Activated T-cell treated with anti-CD3 and anti-CD28 coated beads, Interleukin-2, amount 50 U/mL, for 24 hours (primary cell): ENCODE measurements at regions not wholly inside any gene's neighbourhood (a gene's known extent, or its start where the extent isn't known, plus 50 kb on each side); places are given as distances from the start of the nearest gene placed in this dataset.

Experiments used
- DNase-seq: peaks from one replicate; pipeline ENCODE4 v3.0.0-alpha.2; 2020
- H3K27ac Mint-ChIP-seq: 2 replicates; pipeline ENCODE4 v1.8.0; 2020; ENCODE audit warnings: mild to moderate bottlenecking, mixed read lengths
- H3K27me3 Mint-ChIP-seq: 2 replicates; pipeline ENCODE4 v1.8.0; 2020; ENCODE audit warnings: mixed read lengths
- H3K36me3 Mint-ChIP-seq: 2 replicates; pipeline ENCODE4 v1.8.0; 2020; ENCODE audit warnings: low read depth, mixed read lengths
- H3K4me1 Mint-ChIP-seq: 2 replicates; pipeline ENCODE4 v1.8.0; 2020; ENCODE audit warnings: low read depth, mixed read lengths
- H3K4me3 Mint-ChIP-seq: 2 replicates; pipeline ENCODE4 v1.8.0; 2020; ENCODE audit warnings: mild to moderate bottlenecking, moderate library complexity, mixed read lengths
- H3K9me3 Mint-ChIP-seq: 2 replicates; pipeline ENCODE4 v1.8.0; 2020; ENCODE audit warnings: mixed read lengths

DNA sequence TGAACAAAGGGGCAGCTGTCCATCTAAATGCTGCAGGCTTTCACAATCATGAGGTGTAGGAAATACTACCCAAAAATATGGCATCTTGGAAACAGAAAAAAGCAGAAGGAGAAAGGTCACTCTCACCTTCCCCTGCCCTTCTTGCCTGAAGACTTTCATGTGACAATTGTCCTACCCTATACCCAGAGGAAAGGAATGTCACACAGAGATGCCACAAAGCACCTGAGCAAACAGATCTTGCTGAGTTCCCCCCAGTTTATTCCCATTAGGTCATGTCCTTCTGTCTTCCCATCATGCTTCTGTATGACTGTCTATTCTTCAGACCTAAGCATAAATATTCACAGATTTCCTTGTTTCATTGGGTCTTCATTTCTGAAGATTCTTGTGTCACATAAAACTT, 95.5 kb upstream of the KCNK12 start:
- DNase-seq: no peak
- Mint-ChIP-seq H3K4me1 (no peaks in the 10 kb centered on the region), H3K4me3 (no peak overlapping the region), H3K27me3 (no peaks in the 10 kb centered on the region), H3K27ac (no peak overlapping the region), H3K36me3 (no peaks in the 10 kb centered on the region), H3K9me3 (no peaks in the 10 kb centered on the region)

DNA sequence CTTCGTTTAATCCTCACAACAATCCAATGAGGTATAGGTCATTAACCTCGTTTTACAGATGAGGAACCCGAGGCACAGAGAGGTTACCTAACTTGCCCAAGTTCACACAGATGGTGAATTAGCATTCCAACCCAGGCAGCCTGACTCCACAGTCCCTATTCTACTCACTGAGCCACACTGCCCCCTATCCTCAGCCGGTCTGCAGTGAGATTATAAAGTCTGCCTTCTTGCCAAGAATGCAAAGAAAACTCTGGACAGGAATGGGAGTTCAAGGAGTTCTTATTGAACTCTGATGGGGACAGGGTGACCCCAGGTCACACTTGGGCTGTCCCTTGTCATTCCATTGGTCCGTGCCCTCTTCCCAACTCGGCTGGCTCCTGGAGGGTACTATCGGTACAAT, 94.0 kb upstream of the KCNK12 start:
- Mint-ChIP-seq H3K27ac (no peak overlapping the region), H3K36me3 (no peaks in the 10 kb centered on the region), H3K4me1 (no peaks in the 10 kb centered on the region), H3K4me3 (no peak overlapping the region), H3K9me3 (no peaks in the 10 kb centered on the region), H3K27me3 (no peaks in the 10 kb centered on the region)
- DNase-seq: no peak

DNA sequence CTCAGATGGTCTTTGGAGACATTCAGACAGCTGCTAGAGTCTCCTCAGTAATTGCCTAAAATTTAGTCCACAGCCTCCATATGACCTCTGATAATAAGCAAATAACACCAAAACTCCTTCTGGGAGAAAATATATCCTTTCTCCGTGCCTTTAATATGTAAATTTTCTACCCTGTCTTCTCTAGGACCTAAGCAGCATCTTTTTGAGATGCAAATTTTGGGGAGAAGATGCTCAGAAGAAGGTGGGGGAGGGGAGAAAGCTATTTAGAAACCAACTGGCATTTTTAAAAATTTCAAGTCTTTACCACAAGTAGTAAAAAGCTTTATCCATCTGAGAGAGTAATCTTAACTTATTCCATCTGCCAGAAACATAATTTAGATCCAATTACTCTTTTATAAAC, 91.8 kb upstream of the KCNK12 start:
- Mint-ChIP-seq H3K4me3 (no peak overlapping the region), H3K27ac (no peak overlapping the region), H3K4me1 (no peaks in the 10 kb centered on the region), H3K27me3 (no peaks in the 10 kb centered on the region), H3K9me3 (no peaks in the 10 kb centered on the region), H3K36me3 (no peaks in the 10 kb centered on the region)
- DNase-seq: no peak

DNA sequence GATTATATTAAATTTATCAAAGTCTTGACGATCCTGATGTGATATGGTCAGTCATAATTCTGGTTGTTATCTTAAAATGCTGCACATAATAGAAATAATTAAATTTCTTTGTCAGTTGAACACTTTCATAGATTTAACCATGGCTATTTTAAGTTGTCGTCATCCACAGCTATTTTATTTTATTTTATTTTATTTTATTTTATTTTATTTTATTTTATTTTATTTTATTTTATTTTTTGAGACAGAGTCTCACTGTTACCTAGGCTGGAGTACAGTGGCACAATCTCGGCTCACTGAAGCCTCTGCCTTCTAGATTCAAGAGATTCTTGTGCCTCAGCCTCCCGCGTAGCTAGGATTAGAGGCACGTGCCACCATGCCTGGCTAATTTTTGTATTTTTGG, 90.5 kb upstream of the KCNK12 start:
- DNase-seq: no peak
- Mint-ChIP-seq H3K9me3 (no peaks in the 10 kb centered on the region), H3K4me1 (no peaks in the 10 kb centered on the region), H3K36me3 (no peaks in the 10 kb centered on the region), H3K4me3 (no peak overlapping the region), H3K27me3 (no peaks in the 10 kb centered on the region), H3K27ac (no peak overlapping the region)

DNA sequence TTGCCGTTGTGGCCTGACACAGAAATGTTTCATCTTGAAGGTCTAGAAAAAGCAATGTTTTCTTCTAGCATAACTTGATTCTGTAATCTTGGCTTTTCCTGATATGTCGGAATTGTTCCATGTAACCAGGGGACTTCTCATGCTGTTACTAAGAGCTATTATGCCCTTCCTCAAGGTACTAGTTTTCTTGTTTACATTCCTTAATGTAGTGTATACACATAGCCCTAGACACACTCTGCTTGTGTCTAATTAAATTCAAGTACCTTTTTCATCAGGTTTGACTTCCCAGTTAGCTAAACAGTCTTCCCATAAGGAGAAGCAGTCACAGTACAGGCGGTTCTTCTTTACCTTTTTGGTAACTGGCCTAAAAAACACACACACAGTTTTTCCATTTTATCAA, 89.4 kb upstream of the KCNK12 start:
- Mint-ChIP-seq H3K36me3 (no peaks in the 10 kb centered on the region), H3K4me3 (no peak overlapping the region), H3K4me1 (no peaks in the 10 kb centered on the region), H3K27ac (no peak overlapping the region), H3K27me3 (no peaks in the 10 kb centered on the region), H3K9me3 (no peaks in the 10 kb centered on the region)
- no peak for DNase-seq

DNA sequence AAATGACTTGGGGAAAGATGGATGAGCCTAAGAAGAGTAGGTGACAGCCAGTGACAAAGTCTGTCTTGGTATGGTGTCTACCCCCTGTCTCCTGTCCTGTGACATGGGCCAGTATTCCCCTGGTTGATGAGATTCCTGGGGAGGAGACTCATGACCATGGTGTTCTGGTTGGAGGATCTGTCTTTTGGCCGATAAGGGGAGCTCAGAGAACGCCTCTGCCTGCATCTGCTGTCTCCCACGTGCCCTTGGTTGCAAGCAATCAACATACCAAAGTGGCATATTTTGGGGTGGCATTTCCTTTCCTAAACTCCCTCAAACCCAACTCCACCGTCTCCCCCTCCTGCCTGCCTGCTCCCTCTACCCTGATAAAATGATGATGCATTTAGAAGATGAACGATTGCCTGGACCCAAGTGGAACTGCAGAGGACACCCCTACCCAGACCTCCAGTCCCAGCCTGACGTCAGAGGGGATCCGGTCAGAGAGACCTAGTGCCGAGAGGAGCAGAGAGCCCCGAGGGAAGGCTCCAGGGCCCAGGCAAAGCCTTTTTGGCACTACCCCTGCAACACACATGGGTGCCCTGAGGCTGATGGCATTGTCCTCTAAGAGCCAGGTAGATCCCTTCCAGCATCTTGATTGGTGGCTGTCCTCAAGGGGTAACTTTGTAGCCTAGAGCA, 88.0 kb upstream of the KCNK12 start:
- no peak for DNase-seq
- Mint-ChIP-seq H3K9me3 (no peaks in the 10 kb centered on the region), H3K27me3 (no peaks in the 10 kb centered on the region), H3K4me1 (no peaks in the 10 kb centered on the region), H3K27ac (no peak overlapping the region), H3K36me3 (no peaks in the 10 kb centered on the region), H3K4me3 (no peak overlapping the region)

DNA sequence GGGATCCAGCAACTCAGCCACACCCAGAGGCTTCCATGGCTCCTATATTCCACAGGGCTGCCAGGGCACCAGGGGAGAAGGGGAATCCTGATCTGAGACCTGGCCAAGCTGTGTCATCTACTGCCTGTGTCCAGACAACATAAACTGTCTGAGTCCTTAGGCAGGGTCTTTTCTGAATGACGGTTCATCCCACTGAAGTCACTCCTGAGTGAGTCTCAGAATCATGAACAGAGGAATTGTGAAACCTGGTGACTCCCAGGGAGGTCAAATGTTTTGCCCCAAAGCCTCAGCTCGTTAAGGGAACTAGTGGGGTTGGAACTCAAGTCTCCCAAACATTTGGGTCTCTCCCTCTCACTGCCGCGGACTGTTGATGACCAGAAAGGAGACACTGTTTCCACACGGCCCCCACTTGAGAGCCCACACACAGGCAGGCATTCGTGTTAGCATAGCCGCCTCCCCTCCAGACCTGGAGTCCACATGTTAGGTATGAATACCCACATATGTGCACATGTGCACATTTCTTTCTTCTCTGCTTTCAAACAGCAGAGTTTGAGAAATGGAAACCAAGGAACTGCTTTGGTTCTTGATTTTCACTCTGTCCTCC, 87.2 kb upstream of the KCNK12 start:
- H3K4me1 Mint-ChIP-seq: no peaks in the 10 kb centered on the region
- no peak overlapping the region for H3K4me3 Mint-ChIP-seq
- H3K36me3 Mint-ChIP-seq: no peaks in the 10 kb centered on the region
- H3K27me3 Mint-ChIP-seq: no peaks in the 10 kb centered on the region
- H3K9me3 Mint-ChIP-seq: no peaks in the 10 kb centered on the region
- DNase-seq: no peak
- no peak overlapping the region for H3K27ac Mint-ChIP-seq

DNA sequence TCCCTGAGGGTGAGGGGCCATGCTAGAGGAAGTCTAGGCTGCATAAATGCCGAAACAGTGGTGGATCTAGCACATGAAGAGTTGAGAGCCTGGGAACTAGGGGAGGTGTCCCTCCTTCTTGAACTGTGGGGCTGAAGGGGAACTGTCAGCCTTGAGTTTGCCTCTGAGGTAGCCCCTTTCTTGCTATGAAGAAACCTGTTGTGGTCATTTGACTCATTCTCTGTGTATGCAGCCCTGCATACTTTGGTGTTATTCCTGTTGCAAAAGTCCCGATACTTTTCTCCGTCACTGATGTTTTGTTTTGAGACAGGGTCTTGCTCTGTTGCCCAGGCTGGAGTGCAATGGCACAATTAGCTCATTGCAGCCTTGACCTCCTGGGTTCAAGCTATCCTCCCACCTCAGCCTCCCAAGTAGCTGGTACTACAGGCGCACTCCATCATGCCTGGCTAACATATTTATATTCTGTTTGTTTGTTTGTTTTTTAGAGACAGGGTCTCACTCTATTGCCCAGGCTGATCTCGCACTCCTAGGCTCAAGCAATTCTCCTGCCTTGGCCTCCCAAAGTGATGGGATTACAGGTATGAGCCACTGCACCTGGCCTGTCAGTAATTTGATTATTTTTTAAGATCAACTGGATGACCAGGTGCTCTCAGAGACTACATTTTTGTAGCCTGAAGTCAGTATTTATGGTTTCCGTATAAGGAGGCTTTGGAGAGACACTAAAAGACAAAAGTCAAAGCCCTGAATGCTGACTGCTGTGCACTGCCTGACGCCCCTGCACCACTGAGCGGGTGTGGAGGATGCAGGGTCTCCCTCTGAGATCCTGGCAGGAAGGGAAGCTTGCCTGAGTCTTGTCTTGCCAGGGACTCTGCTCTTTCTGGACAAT, 86.2 kb upstream of the KCNK12 start:
- Mint-ChIP-seq H3K4me1 (no peaks in the 10 kb centered on the region), H3K4me3 (no peak overlapping the region), H3K27me3 (peaks cover 3% of the 10 kb centered on the region), H3K36me3 (no peaks in the 10 kb centered on the region), H3K27ac (no peak overlapping the region), H3K9me3 (no peaks in the 10 kb centered on the region)
- no peak for DNase-seq

DNA sequence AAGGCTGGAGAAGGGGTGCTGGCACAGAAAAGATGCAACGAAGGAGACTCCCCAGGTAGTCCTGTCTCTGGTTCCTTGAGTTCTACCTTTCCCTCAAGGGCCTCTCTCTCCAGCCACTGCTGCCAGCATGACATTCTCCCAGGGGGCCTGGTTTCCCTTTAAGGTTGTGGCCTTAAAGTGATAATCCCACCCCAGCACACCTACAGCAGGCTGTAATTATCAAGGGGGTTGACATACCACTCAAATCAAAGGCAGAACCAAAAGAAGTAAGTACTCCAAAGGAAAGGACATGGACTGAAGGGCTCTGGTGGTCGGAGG, 84.7 kb upstream of the KCNK12 start:
- Mint-ChIP-seq H3K4me3 (no peak overlapping the region), H3K4me1 (no peaks in the 10 kb centered on the region)

DNA sequence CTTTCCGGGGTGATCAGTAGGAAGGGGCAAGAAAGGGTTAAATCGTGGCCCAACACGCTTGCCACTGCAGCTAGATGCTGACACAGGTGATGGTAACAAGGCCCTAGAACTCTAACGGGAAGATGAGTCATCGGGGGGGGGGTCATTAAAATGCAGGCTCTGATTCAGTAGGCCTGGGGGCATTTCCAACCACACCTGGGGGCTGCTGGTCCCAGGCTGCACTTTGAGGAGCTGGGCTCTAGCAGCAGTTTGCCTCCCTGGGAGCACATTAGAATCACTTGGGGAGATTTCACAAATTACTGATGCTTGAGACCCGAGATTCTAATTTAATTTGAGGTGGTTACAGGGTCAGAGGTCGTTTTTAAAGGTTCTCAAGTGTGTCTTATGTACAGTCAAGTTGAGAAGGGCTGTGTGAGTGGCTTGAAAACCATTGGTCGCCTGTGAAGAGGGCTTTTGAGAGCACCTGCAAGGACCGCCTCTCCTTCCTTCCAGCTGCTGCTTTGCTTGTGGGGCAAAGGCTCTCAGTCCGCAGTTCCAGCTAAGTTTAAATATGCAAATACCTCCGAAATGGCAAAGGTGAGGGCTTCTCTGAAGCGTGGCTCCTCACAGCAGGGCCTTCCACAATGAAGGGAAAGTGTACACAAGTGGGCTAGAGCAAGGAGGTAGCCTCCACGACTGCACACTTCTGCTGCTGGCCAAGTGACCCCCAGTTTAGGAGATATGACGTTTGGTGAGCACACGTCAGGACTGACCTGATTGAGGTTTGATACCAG, 84.2 kb upstream of the KCNK12 start:
- Mint-ChIP-seq H3K36me3 (no peaks in the 10 kb centered on the region), H3K27me3 (peaks cover 3% of the 10 kb centered on the region), H3K9me3 (no peaks in the 10 kb centered on the region), H3K4me3 (no peak overlapping the region), H3K4me1 (no peaks in the 10 kb centered on the region), H3K27ac (no peak overlapping the region)
- no peak for DNase-seq

More for the DNA sequence above, 84.7 kb upstream of the KCNK12 start:
- no peaks in the 10 kb centered on the region for H3K9me3 Mint-ChIP-seq
- H3K27me3 Mint-ChIP-seq: peaks cover 3% of the 10 kb centered on the region
- no peak for DNase-seq
- H3K27ac Mint-ChIP-seq: no peak overlapping the region
- H3K36me3 Mint-ChIP-seq: no peaks in the 10 kb centered on the region

DNA sequence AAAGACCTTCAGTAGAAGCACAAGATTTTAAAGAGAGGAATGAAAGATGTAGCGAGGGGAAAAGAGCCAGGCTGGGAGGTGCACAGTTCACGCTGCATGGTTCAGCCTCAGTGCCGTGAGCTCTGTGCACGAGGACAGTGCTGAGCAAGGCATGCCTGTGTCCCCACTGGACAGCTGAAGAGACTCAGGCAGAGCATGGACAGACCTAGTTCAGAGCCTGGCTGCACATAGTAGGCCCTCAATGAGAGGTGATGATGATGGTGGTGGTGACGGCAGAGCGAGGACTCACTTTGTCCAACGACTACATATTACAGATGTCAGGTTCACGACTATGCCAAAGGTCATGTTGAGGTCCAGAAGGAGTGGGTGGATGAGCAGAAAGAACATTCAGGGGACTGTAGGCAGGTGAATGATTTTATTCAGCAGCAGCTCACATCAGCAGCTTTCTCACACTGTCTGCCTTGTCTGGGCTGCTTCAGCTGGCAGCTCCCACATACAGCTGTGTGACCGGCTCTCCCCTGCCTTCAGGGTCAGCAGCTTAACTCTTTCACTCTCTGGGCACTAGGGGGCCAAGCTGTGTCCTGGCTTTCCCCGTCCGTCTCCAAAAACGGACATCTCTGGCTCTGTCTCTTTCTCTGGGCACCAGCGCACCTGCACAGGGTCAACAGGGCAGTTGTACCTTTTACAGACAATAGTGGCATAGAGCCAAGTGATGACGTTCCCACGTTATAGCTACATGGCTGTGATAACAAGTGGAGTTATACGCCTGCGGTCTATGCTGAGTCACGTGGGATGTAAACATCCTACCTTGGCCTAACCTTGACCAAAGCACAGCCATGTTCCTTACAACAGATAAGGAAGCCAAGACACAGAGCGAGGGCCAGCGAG, 83.4 kb upstream of the KCNK12 start:
- no peaks in the 10 kb centered on the region for H3K4me1 Mint-ChIP-seq
- no peak overlapping the region for H3K4me3 Mint-ChIP-seq
- no peak for DNase-seq
- no peaks in the 10 kb centered on the region for H3K9me3 Mint-ChIP-seq
- H3K27me3 Mint-ChIP-seq: peaks cover 3% of the 10 kb centered on the region
- H3K27ac Mint-ChIP-seq: no peak overlapping the region
- H3K36me3 Mint-ChIP-seq: no peaks in the 10 kb centered on the region

DNA sequence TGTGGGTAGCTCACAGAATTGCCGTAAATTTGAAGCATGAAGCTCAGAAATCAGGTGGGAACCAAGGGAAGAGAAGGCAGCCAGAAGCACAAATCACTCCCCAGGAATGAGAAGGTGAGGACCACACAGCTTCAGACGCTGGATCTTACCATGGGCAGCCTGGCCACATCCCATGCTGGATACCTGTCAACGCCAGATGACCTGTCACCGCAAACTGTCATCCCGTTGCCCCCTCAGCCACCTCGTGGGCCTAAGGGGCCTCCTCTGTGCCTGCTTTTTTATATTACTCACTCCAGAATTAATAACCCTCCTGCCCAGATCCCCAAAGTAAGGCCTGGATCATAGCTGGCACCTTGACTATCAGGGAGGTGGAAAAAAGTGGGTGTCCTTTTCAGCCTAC, 82.3 kb upstream of the KCNK12 start:
- no peak overlapping the region for H3K27ac Mint-ChIP-seq
- H3K4me3 Mint-ChIP-seq: no peak overlapping the region
- no peaks in the 10 kb centered on the region for H3K4me1 Mint-ChIP-seq
- no peaks in the 10 kb centered on the region for H3K9me3 Mint-ChIP-seq
- peaks cover 3% of the 10 kb centered on the region for H3K27me3 Mint-ChIP-seq
- DNase-seq: no peak
- H3K36me3 Mint-ChIP-seq: no peaks in the 10 kb centered on the region

DNA sequence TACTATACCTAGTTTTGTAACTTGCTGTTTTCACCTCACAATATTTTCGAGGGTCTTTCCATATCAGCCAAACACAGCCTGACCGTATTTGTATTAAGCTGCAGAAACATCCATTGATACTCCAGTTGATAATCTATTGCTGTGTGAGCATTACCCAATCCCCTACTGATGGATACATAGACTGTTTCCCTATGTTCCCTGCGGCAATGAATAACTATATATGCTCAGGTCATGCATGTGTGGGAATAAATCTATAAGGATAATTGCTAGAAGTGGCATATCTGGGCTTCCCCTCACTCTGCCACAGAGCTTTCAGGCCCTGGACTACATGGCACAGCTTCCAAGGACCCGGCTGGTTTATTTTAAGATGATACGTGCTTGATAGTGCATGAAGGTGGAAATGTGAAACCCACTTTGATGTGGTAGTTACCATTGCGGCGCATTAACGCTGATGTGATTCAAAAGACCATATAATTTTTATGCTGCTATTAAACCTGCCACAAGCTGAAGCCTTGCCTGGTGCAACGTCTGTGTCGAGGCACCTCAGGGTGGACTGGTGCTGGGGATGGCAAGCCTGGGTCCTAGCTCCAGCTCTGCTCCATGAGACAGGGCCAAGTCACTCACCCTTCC, 81.4 kb upstream of the KCNK12 start:
- Mint-ChIP-seq H3K9me3 (no peaks in the 10 kb centered on the region), H3K27me3 (peaks cover 3% of the 10 kb centered on the region), H3K27ac (no peak overlapping the region)

More for the DNA sequence above, 81.4 kb upstream of the KCNK12 start:
- H3K4me1 Mint-ChIP-seq: no peaks in the 10 kb centered on the region
- H3K36me3 Mint-ChIP-seq: no peaks in the 10 kb centered on the region
- no peak overlapping the region for H3K4me3 Mint-ChIP-seq
- DNase-seq: no peak
